OCI-LY3 (cell line): ENCODE measurements at regions not wholly inside any gene's neighbourhood (a gene's known extent, or its start where the extent isn't known, plus 50 kb on each side); places are given as distances from the start of the nearest gene placed in this dataset.

Source experiments
- EZH2phosphoT487 ChIP-seq: fragments of 200-600 bp; shearing (Covaris generic); IDR thresholded peaks from 2 replicates; pipeline ENCODE4 v1.6.1; 2018; ENCODE audit warnings: antibody characterized with exemption, mixed run types, low read depth
- TF ChIP-seq, protein P1 (sequence below): fragments of 200-600, 300-600 bp; sonication (generic); IDR thresholded peaks from 2 replicates; pipeline ENCODE4 v1.5.1; 2014; ENCODE audit warnings: antibody characterized with exemption, low read length, low read depth

DNA sequence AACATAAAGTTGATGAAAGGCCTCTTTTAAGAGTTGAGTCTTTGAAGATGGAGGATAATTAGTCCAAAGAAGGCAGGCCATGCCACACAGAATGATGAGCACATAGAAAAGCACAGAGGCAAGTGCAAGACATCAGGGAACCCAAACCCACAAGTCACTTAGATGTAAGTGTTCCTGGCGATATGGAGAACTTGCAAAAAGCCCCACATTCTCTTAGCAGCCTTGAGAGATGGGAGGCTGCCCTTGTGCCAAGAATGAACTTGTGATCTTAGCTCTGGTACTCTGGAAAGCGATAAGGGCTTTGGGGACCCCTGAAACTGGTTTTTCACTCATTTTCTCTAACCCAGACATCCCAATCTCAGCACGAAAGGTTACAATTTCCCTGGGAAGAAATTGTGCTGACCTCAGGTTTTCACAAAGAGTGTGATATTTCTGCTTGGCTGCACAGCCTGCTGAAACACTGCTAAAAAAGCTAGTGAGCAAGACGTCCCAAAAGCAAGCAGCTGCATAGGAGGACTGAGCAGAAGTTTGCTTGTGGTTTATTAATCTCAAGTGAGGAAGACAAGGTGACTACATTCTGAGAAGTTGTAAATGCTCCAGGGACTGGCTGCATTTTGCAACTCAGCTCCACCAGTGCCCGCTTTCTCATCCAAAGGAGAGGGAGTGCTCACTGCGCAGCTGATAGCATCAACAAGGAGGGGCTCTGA lies 496.9 kb upstream of the CAMK1G start:
- TF ChIP-seq, protein P1, sequence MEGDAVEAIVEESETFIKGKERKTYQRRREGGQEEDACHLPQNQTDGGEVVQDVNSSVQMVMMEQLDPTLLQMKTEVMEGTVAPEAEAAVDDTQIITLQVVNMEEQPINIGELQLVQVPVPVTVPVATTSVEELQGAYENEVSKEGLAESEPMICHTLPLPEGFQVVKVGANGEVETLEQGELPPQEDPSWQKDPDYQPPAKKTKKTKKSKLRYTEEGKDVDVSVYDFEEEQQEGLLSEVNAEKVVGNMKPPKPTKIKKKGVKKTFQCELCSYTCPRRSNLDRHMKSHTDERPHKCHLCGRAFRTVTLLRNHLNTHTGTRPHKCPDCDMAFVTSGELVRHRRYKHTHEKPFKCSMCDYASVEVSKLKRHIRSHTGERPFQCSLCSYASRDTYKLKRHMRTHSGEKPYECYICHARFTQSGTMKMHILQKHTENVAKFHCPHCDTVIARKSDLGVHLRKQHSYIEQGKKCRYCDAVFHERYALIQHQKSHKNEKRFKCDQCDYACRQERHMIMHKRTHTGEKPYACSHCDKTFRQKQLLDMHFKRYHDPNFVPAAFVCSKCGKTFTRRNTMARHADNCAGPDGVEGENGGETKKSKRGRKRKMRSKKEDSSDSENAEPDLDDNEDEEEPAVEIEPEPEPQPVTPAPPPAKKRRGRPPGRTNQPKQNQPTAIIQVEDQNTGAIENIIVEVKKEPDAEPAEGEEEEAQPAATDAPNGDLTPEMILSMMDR = no peak
- no peak for TF ChIP-seq EZH2phosphoT487
